ENCODE measurements at regions not wholly inside any gene's neighbourhood (a gene's known extent, or its start where the extent isn't known, plus 50 kb on each side); places are given as distances from the start of the nearest gene placed in this dataset.

- no peak overlapping the region for H2AFZ ChIP-seq (ENCODE audit: low read depth, low read length, severe bottlenecking)
- TF ChIP-seq CTCF (IDR thresholded peaks at IDR 0.05; ENCODE audit: insufficient read depth, low read length, poor library complexity, severe bottlenecking) (no peak), EZH2phosphoT487 (conservative IDR thresholded peaks at IDR 0.05; ENCODE audit: low read length) (no peak)
- no peak overlapping the region for H3K27ac ChIP-seq (ENCODE audit: low read depth, low read length)
- H3K9me2 ChIP-seq (replicated peaks; ENCODE audit: insufficient read depth, low read length), result no peaks in the 10 kb centered on the region
- H3K79me2 ChIP-seq (ENCODE audit: insufficient read depth, low read length), result no peaks in the 10 kb centered on the region
- H3K27me3 ChIP-seq (ENCODE audit: low read length), result no peaks in the 10 kb centered on the region
- no peaks in the 10 kb centered on the region for H3F3A ChIP-seq (ENCODE audit: insufficient read depth)
- H3K9ac ChIP-seq (ENCODE audit: low read length), result no peak overlapping the region
- no peak overlapping the region for H3K4me3 ChIP-seq (ENCODE audit: insufficient read depth, low read length, poor library complexity, severe bottlenecking)
- H3K36me3 ChIP-seq (ENCODE audit: low read length), result no peaks in the 10 kb centered on the region
- no peaks in the 10 kb centered on the region for H4K20me1 ChIP-seq (ENCODE audit: low read depth, low read length)
- H3K4me2 ChIP-seq (ENCODE audit: low read depth, low read length, poor library complexity, severe bottlenecking), result no peak overlapping the region
- no peaks in the 10 kb centered on the region for H3K9me3 ChIP-seq (ENCODE audit: insufficient read depth, low read length)
These were observed 52.3 kb upstream of the SLC4A7 start for GRCh38 chr3:27536491-27536890.

GRCh38 chr3:27535809-27536392 lies 51.7 kb upstream of the SLC4A7 start:
- no peak overlapping the region for H3K27ac ChIP-seq (ENCODE audit: low read depth, low read length)
- no peak overlapping the region for H3K4me2 ChIP-seq (ENCODE audit: low read depth, low read length, poor library complexity, severe bottlenecking)
- H2AFZ ChIP-seq (ENCODE audit: low read depth, low read length, severe bottlenecking), result no peak overlapping the region
- H3F3A ChIP-seq (ENCODE audit: insufficient read depth), result no peaks in the 10 kb centered on the region
- no peak overlapping the region for H3K9ac ChIP-seq (ENCODE audit: low read length)
- TF ChIP-seq CTCF (IDR thresholded peaks at IDR 0.05; ENCODE audit: insufficient read depth, low read length, poor library complexity, severe bottlenecking), result no peak
- TF ChIP-seq EZH2phosphoT487 (conservative IDR thresholded peaks at IDR 0.05; ENCODE audit: low read length), result no peak
- H3K79me2 ChIP-seq (ENCODE audit: insufficient read depth, low read length), result no peaks in the 10 kb centered on the region
- no peaks in the 10 kb centered on the region for H3K27me3 ChIP-seq (ENCODE audit: low read length)
- no peak overlapping the region for H3K4me3 ChIP-seq (ENCODE audit: insufficient read depth, low read length, poor library complexity, severe bottlenecking)
- H3K9me3 ChIP-seq (ENCODE audit: insufficient read depth, low read length), result no peaks in the 10 kb centered on the region
- H3K36me3 ChIP-seq (ENCODE audit: low read length), result no peaks in the 10 kb centered on the region
- H4K20me1 ChIP-seq (ENCODE audit: low read depth, low read length), result no peaks in the 10 kb centered on the region
- H3K9me2 ChIP-seq (replicated peaks; ENCODE audit: insufficient read depth, low read length), result no peaks in the 10 kb centered on the region

GRCh38 chr3:27533718-27534573 lies 49.8 kb upstream of the SLC4A7 start:
- no peaks in the 10 kb centered on the region for H3K9me2 ChIP-seq (replicated peaks; ENCODE audit: insufficient read depth, low read length)
- no peak overlapping the region for H3K4me2 ChIP-seq (ENCODE audit: low read depth, low read length, poor library complexity, severe bottlenecking)
- H2AFZ ChIP-seq (ENCODE audit: low read depth, low read length, severe bottlenecking), result no peak overlapping the region
- no peaks in the 10 kb centered on the region for H3K27me3 ChIP-seq (ENCODE audit: low read length)
- H3K36me3 ChIP-seq (ENCODE audit: low read length), result no peaks in the 10 kb centered on the region
- H3K4me3 ChIP-seq (ENCODE audit: insufficient read depth, low read length, poor library complexity, severe bottlenecking), result no peak overlapping the region
- H3F3A ChIP-seq (ENCODE audit: insufficient read depth), result no peaks in the 10 kb centered on the region
- H3K27ac ChIP-seq (ENCODE audit: low read depth, low read length), result no peak overlapping the region
- no peaks in the 10 kb centered on the region for H3K9me3 ChIP-seq (ENCODE audit: insufficient read depth, low read length)
- H3K9ac ChIP-seq (ENCODE audit: low read length), result no peak overlapping the region
- TF ChIP-seq CTCF (IDR thresholded peaks at IDR 0.05; ENCODE audit: insufficient read depth, low read length, poor library complexity, severe bottlenecking), result no peak
- TF ChIP-seq EZH2phosphoT487 (conservative IDR thresholded peaks at IDR 0.05; ENCODE audit: low read length), result no peak
- no peaks in the 10 kb centered on the region for H3K79me2 ChIP-seq (ENCODE audit: insufficient read depth, low read length)
- no peaks in the 10 kb centered on the region for H4K20me1 ChIP-seq (ENCODE audit: low read depth, low read length)

Measured in SU-DHL-6 (cell line).